ENCODE measurements at regions not wholly inside any gene's neighbourhood (a gene's known extent, or its start where the extent isn't known, plus 50 kb on each side); places are given as distances from the start of the nearest gene placed in this dataset.

- Histone ChIP-seq H3K36me3 (ENCODE audit: control insufficient read depth, insufficient read depth, low read length) (no peaks in the 10 kb centered on the region), H3K4me1 (ENCODE audit: control insufficient read depth, insufficient read depth, low read length) (no peaks in the 10 kb centered on the region), H3K27me3 (ENCODE audit: control insufficient read depth, insufficient read depth, low read length) (peaks cover 3% of the 10 kb centered on the region), H3K4me3 (ENCODE audit: low read length) (no peak overlapping the region), H3K27ac (ENCODE audit: low read length) (no peak overlapping the region), H3K9me3 (replicated peaks; ENCODE audit: control insufficient read depth, low read depth, low read length) (no peaks in the 10 kb centered on the region)
- 44% methylated on average over 8 of the region's 12 CpGs for WGBS (ENCODE audit: insufficient coverage)
- DNase-seq = no peak
These were observed 528.4 kb downstream of the MIAT start for GRCh38 chr22:27185760-27186302.

DNA sequence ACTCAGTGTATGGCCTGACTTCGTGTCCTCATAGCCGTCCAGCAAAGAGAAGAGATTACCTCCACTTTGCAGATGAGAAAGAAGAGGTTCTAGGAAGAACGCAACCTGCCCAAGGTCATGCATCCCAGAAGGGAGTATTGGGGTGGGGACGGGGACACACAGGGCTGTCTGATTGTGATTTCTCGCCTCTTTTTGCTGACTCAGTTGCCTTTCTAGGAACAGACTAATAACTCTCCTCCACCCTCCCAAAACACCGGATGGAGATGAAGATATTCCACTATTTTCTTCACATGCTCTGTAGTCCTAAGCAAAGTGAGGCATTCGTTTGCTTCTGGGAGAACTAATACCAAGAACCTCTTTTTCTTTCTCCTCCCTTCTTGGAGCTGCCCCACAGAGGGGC, 529.3 kb downstream of the MIAT start:
- Histone ChIP-seq H3K4me1 (ENCODE audit: control insufficient read depth, insufficient read depth, low read length) (no peaks in the 10 kb centered on the region), H3K36me3 (ENCODE audit: control insufficient read depth, insufficient read depth, low read length) (no peaks in the 10 kb centered on the region), H3K4me3 (ENCODE audit: low read length) (no peak overlapping the region), H3K27me3 (ENCODE audit: control insufficient read depth, insufficient read depth, low read length) (peaks cover 3% of the 10 kb centered on the region), H3K27ac (ENCODE audit: low read length) (no peak overlapping the region), H3K9me3 (replicated peaks; ENCODE audit: control insufficient read depth, low read depth, low read length) (peaks cover 5% of the 10 kb centered on the region)
- DNase-seq = no peak
- WGBS (ENCODE audit: insufficient coverage) = 49% methylated on average over 2 of the region's 7 CpGs

GRCh38 chr22:27192135-27192829, 534.9 kb downstream of the MIAT start:
- Histone ChIP-seq H3K4me1 (ENCODE audit: control insufficient read depth, insufficient read depth, low read length) (peaks cover 33% of the 10 kb centered on the region), H3K27ac (ENCODE audit: low read length) (no peak overlapping the region), H3K27me3 (ENCODE audit: control insufficient read depth, insufficient read depth, low read length) (peaks cover 14% of the 10 kb centered on the region), H3K36me3 (ENCODE audit: control insufficient read depth, insufficient read depth, low read length) (no peaks in the 10 kb centered on the region), H3K4me3 (ENCODE audit: low read length) (no peak overlapping the region), H3K9me3 (replicated peaks; ENCODE audit: control insufficient read depth, low read depth, low read length) (peaks cover 5% of the 10 kb centered on the region)
- WGBS (ENCODE audit: insufficient coverage) = 63% methylated on average over 6 of the region's 17 CpGs
- peak; percentile 59 for DNase-seq

DNA sequence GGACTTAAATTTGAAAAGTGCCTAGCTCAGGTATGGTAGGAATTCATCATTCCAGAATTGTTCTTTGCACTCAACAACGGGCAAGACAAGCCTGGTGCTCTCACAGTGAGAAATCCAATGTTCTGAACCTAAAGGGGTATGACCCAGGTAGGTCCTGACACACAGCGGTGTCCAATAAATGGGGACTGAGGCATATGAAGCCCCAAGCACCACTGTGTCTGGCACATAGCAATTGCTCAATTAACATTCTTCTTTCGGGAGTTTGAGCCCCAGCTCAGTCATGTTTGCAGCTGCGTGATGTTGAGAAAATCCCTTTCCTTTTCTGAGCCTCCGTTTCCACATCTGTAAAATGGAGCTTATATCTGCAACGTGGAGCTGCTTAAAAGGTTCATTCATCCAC, 535.8 kb downstream of the MIAT start:
- peaks cover 14% of the 10 kb centered on the region for H3K27me3 ChIP-seq (ENCODE audit: control insufficient read depth, insufficient read depth, low read length)
- no peak for DNase-seq
- H3K36me3 ChIP-seq (ENCODE audit: control insufficient read depth, insufficient read depth, low read length) = no peaks in the 10 kb centered on the region
- WGBS (ENCODE audit: insufficient coverage) = 93% methylated on average over 2 of the region's 6 CpGs
- H3K4me1 ChIP-seq (ENCODE audit: control insufficient read depth, insufficient read depth, low read length) = peaks cover 33% of the 10 kb centered on the region
- H3K27ac ChIP-seq (ENCODE audit: low read length) = no peak overlapping the region
- peaks cover 9% of the 10 kb centered on the region for H3K9me3 ChIP-seq (replicated peaks; ENCODE audit: control insufficient read depth, low read depth, low read length)
- no peak overlapping the region for H3K4me3 ChIP-seq (ENCODE audit: low read length)

DNA sequence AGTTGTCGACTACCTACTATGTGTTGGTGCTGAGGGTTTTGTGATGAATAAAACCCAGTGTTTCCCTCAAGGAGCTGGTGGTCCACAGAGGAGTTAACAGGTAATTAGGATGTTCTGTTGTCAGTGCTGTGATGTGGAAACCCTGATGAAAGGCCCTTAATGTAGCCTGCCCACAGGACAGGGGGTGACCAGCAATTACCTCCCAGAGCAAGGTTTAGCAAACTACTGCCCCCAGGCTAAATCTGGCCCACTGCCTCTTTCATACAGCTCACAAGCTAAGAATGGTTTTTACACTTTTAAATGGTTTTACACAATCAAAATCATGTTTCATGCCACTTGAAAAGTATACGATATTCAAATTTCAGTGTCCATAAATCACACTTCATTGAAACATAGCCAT, 536.2 kb downstream of the MIAT start:
- DNase-seq = no peak
- H3K36me3 ChIP-seq (ENCODE audit: control insufficient read depth, insufficient read depth, low read length) = no peaks in the 10 kb centered on the region
- H3K9me3 ChIP-seq (replicated peaks; ENCODE audit: control insufficient read depth, low read depth, low read length) = peaks cover 9% of the 10 kb centered on the region
- peaks cover 12% of the 10 kb centered on the region for H3K27me3 ChIP-seq (ENCODE audit: control insufficient read depth, insufficient read depth, low read length)
- no peak overlapping the region for H3K4me3 ChIP-seq (ENCODE audit: low read length)
- 100% methylated on average over 1 of the region's 2 CpGs for WGBS (ENCODE audit: insufficient coverage)
- H3K4me1 ChIP-seq (ENCODE audit: control insufficient read depth, insufficient read depth, low read length) = peaks cover 33% of the 10 kb centered on the region
- no peak overlapping the region for H3K27ac ChIP-seq (ENCODE audit: low read length)

- Histone ChIP-seq H3K4me3 (ENCODE audit: low read length) (no peak overlapping the region), H3K9me3 (replicated peaks; ENCODE audit: control insufficient read depth, low read depth, low read length) (peaks cover 9% of the 10 kb centered on the region), H3K4me1 (ENCODE audit: control insufficient read depth, insufficient read depth, low read length) (peaks cover 33% of the 10 kb centered on the region), H3K36me3 (ENCODE audit: control insufficient read depth, insufficient read depth, low read length) (no peaks in the 10 kb centered on the region), H3K27me3 (ENCODE audit: control insufficient read depth, insufficient read depth, low read length) (peaks cover 10% of the 10 kb centered on the region), H3K27ac (ENCODE audit: low read length) (no peak overlapping the region)
- no peak for DNase-seq
- WGBS (ENCODE audit: insufficient coverage) = 88% methylated on average over 2 of the region's 4 CpGs
These were observed 536.8 kb downstream of the MIAT start for GRCh38 chr22:27194096-27194748.

DNA sequence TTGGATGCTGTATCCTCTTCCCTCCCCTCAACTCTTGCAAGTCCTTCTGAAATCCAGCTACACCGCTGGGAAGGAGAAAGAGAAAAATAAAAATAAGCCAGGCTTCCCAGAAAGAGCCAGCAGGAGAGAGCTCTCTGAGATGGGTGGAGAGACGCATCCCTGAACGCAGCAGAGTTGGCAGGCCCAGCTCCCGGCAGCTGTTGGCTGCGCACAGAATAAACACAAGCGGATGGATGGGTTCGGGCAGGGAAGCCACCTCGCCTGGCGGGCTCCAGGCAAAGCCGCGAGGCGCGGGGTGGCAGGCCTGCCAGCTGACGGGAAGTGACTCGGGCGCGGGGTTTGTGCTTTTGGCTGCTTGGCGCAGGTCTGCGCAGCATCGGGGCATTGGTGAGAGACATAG, 537.7 kb downstream of the MIAT start:
- no peak overlapping the region for H3K4me3 ChIP-seq (ENCODE audit: low read length)
- H3K9me3 ChIP-seq (replicated peaks; ENCODE audit: control insufficient read depth, low read depth, low read length) = peaks cover 9% of the 10 kb centered on the region
- no peaks in the 10 kb centered on the region for H3K36me3 ChIP-seq (ENCODE audit: control insufficient read depth, insufficient read depth, low read length)
- WGBS (ENCODE audit: insufficient coverage) = 50% methylated on average over 20 of the region's 20 CpGs
- peak; percentile 93 for DNase-seq
- H3K27ac ChIP-seq (ENCODE audit: low read length) = peak overlapping the region; percentile 45
- H3K27me3 ChIP-seq (ENCODE audit: control insufficient read depth, insufficient read depth, low read length) = peaks cover 10% of the 10 kb centered on the region
- H3K4me1 ChIP-seq (ENCODE audit: control insufficient read depth, insufficient read depth, low read length) = peaks cover 33% of the 10 kb centered on the region

- peak; percentile 43 for DNase-seq
- Histone ChIP-seq H3K4me3 (ENCODE audit: low read length) (no peak overlapping the region), H3K27me3 (ENCODE audit: control insufficient read depth, insufficient read depth, low read length) (peaks cover 11% of the 10 kb centered on the region), H3K4me1 (ENCODE audit: control insufficient read depth, insufficient read depth, low read length) (peaks cover 33% of the 10 kb centered on the region), H3K9me3 (replicated peaks; ENCODE audit: control insufficient read depth, low read depth, low read length) (peaks cover 9% of the 10 kb centered on the region), H3K36me3 (ENCODE audit: control insufficient read depth, insufficient read depth, low read length) (no peaks in the 10 kb centered on the region), H3K27ac (ENCODE audit: low read length) (peak overlapping the region; percentile 45)
- WGBS (ENCODE audit: insufficient coverage) = 70% methylated on average over 2 of the region's 5 CpGs
These were observed 538.1 kb downstream of the MIAT start for GRCh38 chr22:27195494-27195893.

GRCh38 chr22:27196606-27197005, 539.2 kb downstream of the MIAT start:
- Histone ChIP-seq H3K4me3 (ENCODE audit: low read length) (no peak overlapping the region), H3K27ac (ENCODE audit: low read length) (peak overlapping the region; percentile 51), H3K4me1 (ENCODE audit: control insufficient read depth, insufficient read depth, low read length) (peaks cover 33% of the 10 kb centered on the region), H3K36me3 (ENCODE audit: control insufficient read depth, insufficient read depth, low read length) (no peaks in the 10 kb centered on the region), H3K27me3 (ENCODE audit: control insufficient read depth, insufficient read depth, low read length) (peaks cover 13% of the 10 kb centered on the region), H3K9me3 (replicated peaks; ENCODE audit: control insufficient read depth, low read depth, low read length) (peaks cover 5% of the 10 kb centered on the region)
- WGBS (ENCODE audit: insufficient coverage) = 33% methylated on average over 4 of the region's 4 CpGs
- peak; percentile 97 for DNase-seq

DNA sequence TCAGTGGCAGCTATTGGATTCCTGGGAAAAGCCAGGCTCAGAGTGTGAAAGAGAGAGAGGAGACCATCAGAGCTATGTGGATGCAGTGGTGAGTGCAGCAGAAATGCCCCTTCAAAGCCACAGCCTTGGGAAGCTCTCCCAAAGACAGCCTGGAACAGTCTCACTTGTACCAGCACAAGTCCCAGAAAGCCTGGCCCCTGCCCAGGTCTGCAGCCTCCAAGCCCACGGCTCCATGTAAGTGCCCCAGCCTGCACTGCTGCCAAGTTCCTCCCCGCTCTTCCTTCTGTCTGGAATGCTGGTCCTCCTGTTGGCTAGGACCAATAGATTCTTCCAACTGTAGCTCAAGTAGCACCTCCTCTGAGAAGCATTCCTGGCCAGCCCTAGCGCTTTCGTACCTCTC, 539.7 kb downstream of the MIAT start:
- peak overlapping the region; percentile 51 for H3K27ac ChIP-seq (ENCODE audit: low read length)
- DNase-seq = no peak
- H3K27me3 ChIP-seq (ENCODE audit: control insufficient read depth, insufficient read depth, low read length) = peaks cover 13% of the 10 kb centered on the region
- 69% methylated on average over 4 of the region's 4 CpGs for WGBS (ENCODE audit: insufficient coverage)
- H3K4me1 ChIP-seq (ENCODE audit: control insufficient read depth, insufficient read depth, low read length) = peaks cover 32% of the 10 kb centered on the region
- peaks cover 4% of the 10 kb centered on the region for H3K9me3 ChIP-seq (replicated peaks; ENCODE audit: control insufficient read depth, low read depth, low read length)
- H3K4me3 ChIP-seq (ENCODE audit: low read length) = no peak overlapping the region
- H3K36me3 ChIP-seq (ENCODE audit: control insufficient read depth, insufficient read depth, low read length) = no peaks in the 10 kb centered on the region
